Activated naive CD4-positive, alpha-beta T cell treated with anti-CD3 and anti-CD28 coated beads for 36 hours (primary cell): ENCODE measurements at regions not wholly inside any gene's neighbourhood (a gene's known extent, or its start where the extent isn't known, plus 50 kb on each side); places are given as distances from the start of the nearest gene placed in this dataset.

Experiments used
- CTCF ChIA-PET: fragments of 350-600 bp; sonication (Branson Sonifier 250); formaldehyde crosslinking; loops from one replicate; lab custom pipeline; 2021; ENCODE audit warnings: antibody characterized with exemption; lab: Charles Lee
- DNase-seq: peaks from one replicate; pipeline ENCODE4 v3.0.0-alpha.2; 2020
- H3K27ac Mint-ChIP-seq: one replicate; pipeline ENCODE4 v1.8.0; 2021; ENCODE audit warnings: mild to moderate bottlenecking, mixed read lengths
- H3K27me3 Mint-ChIP-seq: one replicate; pipeline ENCODE4 v1.8.0; 2021; ENCODE audit warnings: low read depth, mixed read lengths
- H3K36me3 Mint-ChIP-seq: one replicate; pipeline ENCODE4 v1.8.0; 2021; ENCODE audit warnings: low read depth, mixed read lengths
- H3K4me1 Mint-ChIP-seq: one replicate; pipeline ENCODE4 v1.8.0; 2021; ENCODE audit warnings: low read depth, mixed read lengths
- H3K4me3 Mint-ChIP-seq: one replicate; pipeline ENCODE4 v1.8.0; 2021; ENCODE audit warnings: mild to moderate bottlenecking, moderate library complexity, mixed read lengths
- H3K9me3 Mint-ChIP-seq: one replicate; pipeline ENCODE4 v1.8.0; 2021; ENCODE audit warnings: mixed read lengths
- intact Hi-C: fragments of 100-400 bp; cut with micrococcal nuclease; formaldehyde crosslinking; loops from one replicate; pipeline ENCODE4 v1.15.1; 2023

DNA sequence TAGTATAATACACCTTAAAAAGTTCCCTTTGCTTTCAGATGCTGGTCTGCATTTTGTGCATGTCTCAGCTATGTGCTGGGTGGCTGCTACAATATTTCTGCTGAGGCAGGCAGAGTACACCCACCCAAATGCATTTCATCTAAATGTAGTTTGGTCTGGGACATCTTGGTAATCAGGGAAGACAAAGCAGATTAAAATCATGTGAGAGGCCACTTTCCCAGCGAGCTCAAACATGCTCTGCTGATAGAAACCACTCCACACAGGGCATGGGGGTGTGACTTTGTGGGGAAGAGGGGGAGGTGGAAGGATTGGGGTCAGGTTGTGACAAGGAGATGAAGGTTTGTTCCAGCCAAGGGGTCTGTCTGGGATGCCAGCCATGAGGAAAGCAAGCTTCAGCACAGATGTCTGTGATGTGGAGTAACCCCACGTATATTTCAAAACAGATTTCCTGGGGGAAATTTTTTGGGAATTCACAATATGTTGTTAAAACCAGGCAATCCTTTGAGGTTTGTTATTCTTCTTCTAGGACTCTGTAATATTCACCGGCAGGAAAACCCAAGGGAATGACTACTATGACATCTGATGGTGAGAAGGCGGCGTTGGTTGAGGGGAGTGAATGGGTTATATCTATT, 255.1 kb upstream of the FGGY start:
- CTCF ChIA-PET: interaction anchor here (0.7 kb wide), 1 partner anchor 186 kb away, joined by 3 read pairs; no protein-coding TSS in a partner anchor
- DNase-seq: no peak
- peaks cover 25% of the 10 kb centered on the region for H3K4me1 Mint-ChIP-seq
- peak overlapping the region; percentile 30 for H3K27ac Mint-ChIP-seq
- intact Hi-C loops: loop anchor here (10.0 kb wide), 2 partner anchors 253 to 653 kb away; partner anchors contain the start of gene FGGY
- H3K4me3 Mint-ChIP-seq: no peak overlapping the region
- H3K9me3 Mint-ChIP-seq: no peaks in the 10 kb centered on the region
- H3K36me3 Mint-ChIP-seq: no peaks in the 10 kb centered on the region
- H3K27me3 Mint-ChIP-seq: no peaks in the 10 kb centered on the region

DNA sequence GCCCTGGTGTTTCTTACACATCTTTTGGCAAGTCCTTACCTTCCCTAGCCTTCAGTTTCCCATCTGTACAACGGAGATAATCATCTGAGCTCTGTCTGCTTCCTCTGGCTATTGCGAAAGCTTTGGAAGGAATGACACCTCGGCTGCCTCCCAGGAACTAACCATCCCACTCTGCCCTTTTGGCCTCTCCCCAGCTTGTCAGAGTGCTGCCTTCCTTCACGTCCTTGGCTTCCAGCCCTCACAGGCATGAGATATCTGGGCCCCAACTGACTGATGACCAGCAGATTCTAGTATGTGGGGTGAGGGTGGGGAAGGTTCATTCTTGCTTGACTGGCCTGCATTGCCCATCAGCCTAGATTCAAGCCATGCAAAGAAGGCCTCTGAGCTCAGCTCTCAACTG, 253.1 kb upstream of the FGGY start:
- no peak overlapping the region for H3K4me3 Mint-ChIP-seq
- peaks cover 33% of the 10 kb centered on the region for H3K4me1 Mint-ChIP-seq
- intact Hi-C loops: loop anchor here (10.0 kb wide), 2 partner anchors 251 to 651 kb away; partner anchors contain the start of gene FGGY
- no peaks in the 10 kb centered on the region for H3K36me3 Mint-ChIP-seq
- no peak for DNase-seq
- H3K27ac Mint-ChIP-seq: no peak overlapping the region
- no peaks in the 10 kb centered on the region for H3K27me3 Mint-ChIP-seq
- CTCF ChIA-PET: no interaction called here
- no peaks in the 10 kb centered on the region for H3K9me3 Mint-ChIP-seq

DNA sequence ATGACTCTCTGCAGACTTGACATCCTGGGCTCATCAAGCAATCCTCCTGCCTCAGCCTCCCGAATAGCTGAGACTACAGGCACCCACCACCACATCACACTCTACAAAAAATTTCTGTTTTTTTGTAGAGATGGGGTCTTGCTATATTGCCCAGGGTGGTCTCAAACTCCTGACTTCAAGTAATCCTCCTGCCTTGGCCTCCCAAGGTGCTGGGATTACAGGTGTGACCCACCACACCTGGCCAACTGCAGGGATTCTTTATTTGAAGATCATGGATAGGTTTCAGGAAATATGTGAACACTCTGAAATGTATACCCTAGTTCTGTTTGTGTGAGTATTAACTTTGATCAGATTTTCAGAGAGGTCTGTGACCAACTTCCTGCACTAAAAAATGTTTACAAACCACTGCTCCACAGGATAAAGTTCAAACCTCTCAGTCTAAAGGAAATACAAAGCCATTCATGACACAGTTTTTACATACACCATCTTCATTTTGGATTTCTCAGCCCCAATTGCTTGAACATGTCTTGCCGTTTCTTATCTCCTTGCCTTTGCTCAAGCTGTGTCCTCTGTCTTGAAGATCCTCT, 252.3 kb upstream of the FGGY start:
- Mint-ChIP-seq H3K4me1 (peaks cover 33% of the 10 kb centered on the region), H3K36me3 (no peaks in the 10 kb centered on the region), H3K27me3 (no peaks in the 10 kb centered on the region), H3K4me3 (no peak overlapping the region), H3K9me3 (no peaks in the 10 kb centered on the region), H3K27ac (peak overlapping the region; percentile 43)
- no peak for DNase-seq
- CTCF ChIA-PET: interaction anchor here (0.7 kb wide), 1 partner anchor 18 kb away, joined by 3 read pairs; no protein-coding TSS in a partner anchor
- intact Hi-C loops: loop anchor here (5.0 to 10.0 kb wide), 5 partner anchors 37 to 650 kb away; partner anchors contain the start of gene FGGY

DNA sequence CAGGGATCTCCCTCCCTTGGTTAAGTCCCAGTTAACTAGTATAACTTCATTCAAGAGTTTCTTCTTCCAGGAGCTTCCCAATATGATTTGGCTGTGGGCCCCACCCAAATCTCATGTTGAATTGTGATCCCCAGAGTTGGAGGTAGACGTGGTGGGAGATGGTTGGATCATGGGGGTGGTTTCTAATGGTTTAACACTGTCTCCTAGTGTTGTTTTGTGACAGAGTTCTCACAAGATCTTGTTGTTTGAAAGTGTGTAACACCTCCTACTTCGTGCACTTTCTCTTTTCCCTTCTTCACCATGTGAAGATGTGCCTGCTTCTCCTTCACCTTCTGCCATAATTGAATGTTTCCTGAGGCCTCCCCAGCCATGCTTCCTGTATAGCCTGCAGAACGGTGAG, 251.8 kb upstream of the FGGY start:
- Mint-ChIP-seq H3K4me3 (no peak overlapping the region), H3K27ac (peak overlapping the region; percentile 43), H3K4me1 (peaks cover 33% of the 10 kb centered on the region), H3K36me3 (no peaks in the 10 kb centered on the region), H3K9me3 (no peaks in the 10 kb centered on the region), H3K27me3 (no peaks in the 10 kb centered on the region)
- no peak for DNase-seq
- intact Hi-C loops: loop anchor here (5.0 to 10.0 kb wide), 5 partner anchors 38 to 650 kb away; partner anchors contain the start of gene FGGY
- CTCF ChIA-PET: interaction anchor here (0.7 kb wide), 1 partner anchor 17 kb away, joined by 3 read pairs; no protein-coding TSS in a partner anchor

DNA sequence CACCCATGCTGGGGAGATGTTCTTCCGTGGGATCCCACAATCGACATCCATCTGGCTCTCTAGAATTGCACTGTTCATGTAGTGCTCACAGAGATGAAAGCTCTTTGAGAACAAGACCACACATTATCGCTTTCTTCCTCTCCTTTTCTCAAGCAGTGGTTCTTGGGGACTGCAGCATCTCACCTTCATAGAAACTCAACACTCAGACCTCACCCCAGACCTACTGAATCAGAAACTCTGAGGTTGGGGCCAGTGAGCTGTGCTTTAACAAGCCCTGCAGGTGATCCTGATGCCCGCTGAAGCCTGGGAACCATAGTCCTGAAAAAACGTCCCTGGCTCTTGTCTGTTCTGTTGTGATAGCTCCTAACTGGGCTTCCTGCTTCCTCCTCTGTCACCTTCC, 251.3 kb upstream of the FGGY start:
- H3K4me3 Mint-ChIP-seq: no peak overlapping the region
- no peaks in the 10 kb centered on the region for H3K27me3 Mint-ChIP-seq
- no peaks in the 10 kb centered on the region for H3K9me3 Mint-ChIP-seq
- intact Hi-C loops: loop anchor here (1.0 to 10.0 kb wide), 9 partner anchors 18 to 649 kb away; partner anchors contain the start of genes FGGY and JUN
- peaks cover 30% of the 10 kb centered on the region for H3K4me1 Mint-ChIP-seq
- H3K36me3 Mint-ChIP-seq: no peaks in the 10 kb centered on the region
- H3K27ac Mint-ChIP-seq: peak overlapping the region; percentile 60
- CTCF ChIA-PET: no interaction called here
- DNase-seq: no peak

DNA sequence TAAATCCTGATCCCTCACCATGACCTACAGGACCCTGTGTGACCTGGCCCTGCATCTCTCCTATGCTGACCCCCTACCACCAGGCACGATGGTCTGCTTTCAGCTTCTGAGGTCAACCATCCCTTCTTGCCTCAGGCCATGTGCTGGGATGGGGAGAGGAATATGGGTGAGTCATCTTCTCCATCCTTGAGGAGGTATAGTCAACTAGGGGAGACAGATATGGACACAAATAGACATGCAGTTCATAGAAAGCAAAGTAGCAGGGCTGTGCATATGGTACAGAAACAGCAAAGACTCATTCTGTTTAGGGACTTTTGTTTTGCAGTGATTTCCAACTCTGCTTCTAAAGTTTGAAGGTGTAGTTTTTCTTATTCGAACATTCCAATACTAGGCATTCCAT, 250.8 kb upstream of the FGGY start:
- Mint-ChIP-seq H3K27me3 (no peaks in the 10 kb centered on the region), H3K9me3 (no peaks in the 10 kb centered on the region), H3K4me1 (peaks cover 30% of the 10 kb centered on the region), H3K27ac (peak overlapping the region; percentile 60), H3K4me3 (no peak overlapping the region), H3K36me3 (no peaks in the 10 kb centered on the region)
- no peak for DNase-seq
- intact Hi-C loops: loop anchor here (1.0 to 10.0 kb wide), 9 partner anchors 17 to 649 kb away; partner anchors contain the start of genes FGGY and JUN
- CTCF ChIA-PET: interaction anchor here (0.7 to 2.0 kb wide), 3 partner anchors 64 to 653 kb away, joined by 3 to 9 read pairs (median 3); no protein-coding TSS in a partner anchor

DNA sequence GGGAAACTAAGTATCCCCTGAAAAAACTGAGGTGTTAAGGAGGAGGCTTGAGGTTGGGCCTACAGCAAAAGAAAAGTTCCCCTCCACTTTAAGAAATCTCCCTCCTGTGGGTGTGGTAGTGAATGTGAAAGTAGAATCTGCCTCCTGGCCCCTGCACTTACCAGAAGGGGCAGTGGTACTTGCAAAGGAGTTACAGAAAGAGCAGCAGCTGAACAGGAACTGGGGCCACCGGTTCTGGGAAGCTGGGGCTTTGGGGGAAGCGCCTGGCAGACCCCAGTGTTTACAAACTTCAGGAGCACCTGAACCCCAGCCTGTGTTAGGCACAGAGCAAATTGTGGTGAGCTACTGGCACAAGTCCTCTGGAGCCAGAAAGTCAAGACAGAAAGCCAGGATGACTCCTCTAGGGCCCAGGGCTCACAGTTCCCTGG, 250.2 kb upstream of the FGGY start:
- no peaks in the 10 kb centered on the region for H3K27me3 Mint-ChIP-seq
- peaks cover 30% of the 10 kb centered on the region for H3K4me1 Mint-ChIP-seq
- CTCF ChIA-PET: interaction anchor here (0.7 to 2.0 kb wide), 5 partner anchors 12 to 652 kb away, joined by 3 to 9 read pairs (median 4); no protein-coding TSS in a partner anchor
- H3K36me3 Mint-ChIP-seq: no peaks in the 10 kb centered on the region
- DNase-seq: peak; percentile 79
- intact Hi-C loops: loop anchor here (1.0 to 10.0 kb wide), 9 partner anchors 17 to 648 kb away; partner anchors contain the start of genes FGGY and JUN
- H3K9me3 Mint-ChIP-seq: no peaks in the 10 kb centered on the region
- H3K4me3 Mint-ChIP-seq: peak overlapping the region; percentile 37
- H3K27ac Mint-ChIP-seq: peak overlapping the region; percentile 86

DNA sequence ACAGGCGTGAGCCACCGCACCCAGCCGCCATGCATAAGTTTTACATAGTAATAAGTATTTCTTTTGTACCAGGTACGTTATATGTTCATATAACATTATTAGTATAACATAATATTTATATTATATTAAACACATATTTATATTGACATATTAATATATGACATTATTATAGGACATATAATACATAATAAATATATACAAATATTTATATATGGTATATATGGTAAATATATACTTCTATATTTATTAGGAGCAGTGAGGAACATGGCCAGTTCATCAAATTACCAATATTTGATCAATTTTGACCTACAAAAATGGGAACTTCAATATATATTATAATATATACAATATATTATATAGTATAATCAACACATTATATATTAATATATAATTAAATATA, 245.9 kb upstream of the FGGY start:
- Mint-ChIP-seq H3K36me3 (no peaks in the 10 kb centered on the region), H3K4me3 (no peak overlapping the region), H3K27me3 (no peaks in the 10 kb centered on the region), H3K27ac (no peak overlapping the region), H3K4me1 (peaks cover 16% of the 10 kb centered on the region), H3K9me3 (no peaks in the 10 kb centered on the region)
- no peak for DNase-seq
- CTCF ChIA-PET: no interaction called here
- intact Hi-C loops: no loop called here

DNA sequence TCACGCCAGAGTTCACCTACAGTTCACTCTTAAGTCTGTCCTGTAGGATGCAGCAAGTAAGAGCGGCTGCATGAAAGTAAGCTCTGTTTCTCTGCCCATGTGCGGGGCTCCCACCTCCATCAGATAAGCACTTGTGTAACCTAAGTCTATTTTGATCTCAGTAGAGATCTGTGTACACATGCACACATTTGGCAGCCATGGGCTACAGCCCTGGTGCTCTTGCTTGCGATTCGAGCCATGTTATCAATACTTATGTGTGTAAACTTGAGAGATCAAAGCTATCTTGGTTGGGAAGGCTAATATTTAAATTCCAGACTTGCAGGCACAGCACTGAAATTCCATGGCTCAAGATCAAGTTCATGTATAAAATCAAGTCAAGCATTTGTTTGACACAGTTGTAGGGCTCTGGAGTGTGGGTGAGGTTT, 244.7 kb upstream of the FGGY start:
- no peak overlapping the region for H3K27ac Mint-ChIP-seq
- H3K36me3 Mint-ChIP-seq: no peaks in the 10 kb centered on the region

DNA sequence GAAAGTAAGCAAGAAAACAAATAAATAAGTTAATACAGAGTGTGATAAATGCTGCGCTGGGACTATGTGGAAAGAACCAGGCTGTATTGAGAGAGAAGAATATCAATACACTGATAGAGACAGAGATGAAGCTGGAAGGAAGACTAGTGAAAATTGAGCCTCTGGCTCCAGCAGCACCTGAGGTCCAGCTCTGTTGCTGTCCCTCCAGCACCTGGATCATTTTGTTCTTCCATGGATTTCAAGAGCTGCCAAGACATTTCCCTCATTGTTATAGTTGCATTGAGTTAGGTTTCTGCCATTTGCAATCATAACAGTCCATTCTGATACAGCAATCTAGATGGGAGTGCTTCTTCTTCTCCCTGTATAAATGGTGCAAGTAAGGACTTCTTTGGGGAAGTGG, 242.7 kb upstream of the FGGY start:
- DNase-seq: no peak
- H3K9me3 Mint-ChIP-seq: no peaks in the 10 kb centered on the region
- H3K4me3 Mint-ChIP-seq: no peak overlapping the region
- intact Hi-C loops: no loop called here
- H3K4me1 Mint-ChIP-seq: no peaks in the 10 kb centered on the region
- no peaks in the 10 kb centered on the region for H3K27me3 Mint-ChIP-seq
- CTCF ChIA-PET: interaction anchor here (1.8 kb wide), 1 partner anchor 11 kb away, joined by 5 read pairs; no protein-coding TSS in a partner anchor
- H3K36me3 Mint-ChIP-seq: no peaks in the 10 kb centered on the region
- H3K27ac Mint-ChIP-seq: no peak overlapping the region

More for the DNA sequence above, 244.7 kb upstream of the FGGY start:
- no peaks in the 10 kb centered on the region for H3K9me3 Mint-ChIP-seq
- intact Hi-C loops: no loop called here
- no peak for DNase-seq
- CTCF ChIA-PET: interaction anchor here (0.6 to 0.7 kb wide), 3 partner anchors 12 to 647 kb away, joined by 3 to 4 read pairs (median 3); no protein-coding TSS in a partner anchor
- no peaks in the 10 kb centered on the region for H3K27me3 Mint-ChIP-seq
- H3K4me3 Mint-ChIP-seq: no peak overlapping the region
- H3K4me1 Mint-ChIP-seq: peaks cover 5% of the 10 kb centered on the region

DNA sequence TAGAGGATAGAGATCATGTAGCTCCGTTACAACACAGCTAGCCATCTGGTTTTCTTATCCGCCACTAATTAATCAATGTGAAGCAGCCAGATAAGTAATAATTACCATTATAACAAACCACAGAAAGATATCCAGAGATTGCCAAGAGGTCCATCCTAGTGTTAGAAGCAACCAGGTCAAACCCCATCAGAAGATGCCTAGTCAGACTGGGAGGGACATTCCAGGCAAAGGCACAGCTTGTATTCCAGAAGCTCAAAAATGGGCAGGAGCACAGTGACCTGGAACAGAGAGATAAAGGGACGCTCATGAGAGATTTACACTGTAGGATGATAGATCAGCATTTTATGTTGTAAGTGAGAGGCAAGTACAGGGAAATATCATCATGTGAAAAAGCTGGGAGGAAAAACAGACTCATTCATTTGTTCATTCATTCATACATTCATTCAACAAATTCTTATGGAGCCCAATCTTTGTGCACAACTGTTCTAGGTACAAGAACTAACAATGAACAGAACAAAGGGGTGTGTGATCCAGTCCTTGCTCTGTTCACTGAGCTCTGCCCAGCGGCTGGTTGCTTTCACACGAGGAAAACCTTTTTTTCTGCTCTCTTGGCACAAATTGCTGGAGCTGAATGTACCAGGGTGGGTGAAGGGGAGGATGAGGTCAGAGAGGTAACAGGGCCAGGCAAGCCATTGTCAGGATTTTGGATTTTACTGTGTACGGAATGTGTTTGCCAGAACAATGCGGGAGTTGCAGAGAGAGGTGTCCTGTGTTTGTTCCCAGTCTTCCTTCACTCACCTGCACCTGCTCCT, 240.8 kb upstream of the FGGY start:
- CTCF ChIA-PET: interaction anchor here (0.7 kb wide), 1 partner anchor 172 kb away, joined by 3 read pairs; no protein-coding TSS in a partner anchor
- intact Hi-C loops: no loop called here
- Mint-ChIP-seq H3K27ac (no peak overlapping the region), H3K4me3 (no peak overlapping the region), H3K4me1 (no peaks in the 10 kb centered on the region), H3K36me3 (no peaks in the 10 kb centered on the region), H3K9me3 (no peaks in the 10 kb centered on the region), H3K27me3 (no peaks in the 10 kb centered on the region)
- no peak for DNase-seq
